Fibroblast of skin of right biceps (primary cell): ENCODE measurements at regions not wholly inside any gene's neighbourhood (a gene's known extent, or its start where the extent isn't known, plus 50 kb on each side); places are given as distances from the start of the nearest gene placed in this dataset.

Source experiments
- DNase-seq: peaks from one replicate; pipeline ENCODE4 v3.0.0-alpha.2; 2013

DNA sequence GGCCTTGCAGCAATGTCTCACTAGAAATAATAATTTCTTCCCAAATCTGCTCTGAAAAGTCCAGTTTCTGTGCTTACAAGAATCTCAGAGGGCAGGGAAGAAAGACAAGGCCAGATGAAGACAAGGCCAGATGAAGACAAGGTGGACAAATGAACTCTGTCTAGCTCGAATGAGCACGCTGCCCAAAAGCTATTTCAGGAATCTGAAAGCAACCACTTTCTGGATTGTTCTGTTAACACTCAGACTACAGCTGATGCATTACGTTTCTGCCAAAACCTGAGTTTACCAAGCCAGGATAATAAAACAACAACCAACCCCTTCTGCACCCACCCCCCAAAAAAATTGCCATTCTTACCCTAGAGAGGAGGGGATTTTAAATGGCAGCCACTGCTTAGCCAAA, 1073.6 kb downstream of the SORCS3 start:
- no peak for DNase-seq

DNA sequence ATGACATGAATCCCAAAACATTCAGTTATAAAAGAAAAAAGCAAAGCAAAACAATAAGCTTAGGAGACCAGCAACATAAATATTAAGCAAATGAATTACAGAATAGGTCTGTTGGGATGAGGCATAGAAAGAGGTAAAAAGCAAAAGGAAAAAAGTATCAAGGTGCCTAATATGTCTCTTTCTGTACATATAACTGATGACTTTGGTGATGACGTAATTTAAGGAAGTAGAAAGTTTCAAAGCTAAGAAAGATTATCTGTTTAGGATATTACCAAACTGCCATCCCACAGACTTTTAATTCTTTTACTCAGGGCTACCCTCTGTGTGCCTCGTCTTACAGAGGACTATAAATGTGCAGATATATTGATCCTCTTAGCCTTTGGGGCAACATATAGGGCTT, 1066.5 kb downstream of the SORCS3 start:
- no peak for DNase-seq

- no peak for DNase-seq
Observed at GRCh38 chr10:105706281-105707026, 1065.4 kb downstream of the SORCS3 start.

DNA sequence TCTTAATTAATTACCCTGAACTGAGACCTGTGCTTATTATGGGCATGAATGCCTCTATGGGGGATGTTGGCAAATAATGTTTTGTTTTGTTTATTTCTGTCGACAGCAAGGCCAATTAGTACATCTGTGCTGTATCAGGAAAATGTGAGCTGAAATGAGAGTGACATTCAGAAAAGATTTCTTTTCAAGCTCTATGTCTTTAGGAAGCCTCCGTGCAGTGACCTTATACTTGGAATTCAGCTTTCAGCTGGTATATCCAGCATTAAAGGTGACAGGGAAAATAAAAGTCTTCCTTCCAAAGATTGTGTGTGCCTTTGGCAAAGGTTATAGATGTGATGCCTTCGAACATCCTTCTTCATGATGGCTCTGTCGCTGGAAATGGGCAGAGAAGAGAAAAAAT, 1061.1 kb downstream of the SORCS3 start:
- DNase-seq: no peak

GRCh38 chr10:105700218-105700617, 1059.1 kb downstream of the SORCS3 start:
- DNase-seq: no peak

DNA sequence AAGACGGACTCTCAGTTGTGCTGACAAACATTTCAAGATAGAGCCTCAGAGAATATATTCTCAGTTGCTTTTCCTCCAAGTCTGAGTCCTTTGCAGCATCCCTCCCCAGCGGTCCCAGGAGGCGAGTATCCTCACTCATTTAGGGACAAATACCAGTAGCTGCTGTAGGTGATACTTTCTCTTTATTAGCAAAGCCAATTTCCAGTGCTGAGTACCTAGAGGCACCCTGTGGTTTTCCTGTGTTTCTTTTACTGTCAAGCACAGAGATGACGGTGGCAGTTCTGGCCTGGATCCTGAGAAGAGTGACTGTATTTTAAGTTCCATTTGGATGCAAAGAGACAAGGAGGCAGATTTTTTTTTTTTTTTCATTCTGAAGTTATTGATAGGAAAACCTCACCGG, 1058.4 kb downstream of the SORCS3 start:
- DNase-seq: no peak

DNA sequence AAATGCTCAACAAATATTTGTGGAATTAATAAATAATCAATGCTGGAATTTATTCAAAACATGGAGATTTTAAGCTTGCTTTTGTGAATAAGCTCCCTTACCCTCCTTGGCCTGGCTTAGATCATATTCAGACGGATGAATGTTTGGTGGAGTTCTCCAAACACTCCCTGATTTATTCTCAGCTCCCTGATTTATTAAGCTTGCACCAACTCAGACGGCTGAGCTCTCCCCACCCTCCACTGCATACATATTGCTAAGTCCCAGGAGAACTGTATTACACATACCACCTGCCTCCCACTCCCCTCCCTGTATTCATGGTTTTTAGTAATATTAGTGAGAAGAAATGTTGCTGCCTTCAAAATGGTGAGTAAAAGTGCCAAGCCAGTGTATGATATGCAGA, 1057.5 kb downstream of the SORCS3 start:
- no peak for DNase-seq

DNA sequence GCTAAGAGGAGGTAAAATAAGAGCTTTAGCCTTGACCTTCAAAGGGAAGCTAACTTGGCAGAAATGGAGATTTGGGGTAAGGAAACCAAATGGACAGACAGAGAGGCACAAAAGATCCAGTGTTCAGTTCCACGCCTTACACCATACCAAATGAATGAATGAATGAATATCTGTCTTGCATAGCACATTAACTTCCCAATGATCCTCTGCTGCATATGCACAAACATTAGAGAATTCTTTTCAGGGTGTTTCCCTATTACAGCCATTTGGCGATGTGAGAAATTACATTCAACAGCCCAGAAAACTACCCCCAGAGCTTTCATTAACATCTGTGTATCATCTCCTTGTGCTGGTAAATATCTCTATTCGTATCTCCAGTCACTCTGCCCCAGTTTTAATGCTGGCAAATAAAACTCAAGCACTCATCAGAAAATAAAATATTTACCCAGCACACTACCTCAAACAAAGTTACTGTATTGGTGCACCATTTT, 1056.2 kb downstream of the SORCS3 start:
- no peak for DNase-seq

DNA sequence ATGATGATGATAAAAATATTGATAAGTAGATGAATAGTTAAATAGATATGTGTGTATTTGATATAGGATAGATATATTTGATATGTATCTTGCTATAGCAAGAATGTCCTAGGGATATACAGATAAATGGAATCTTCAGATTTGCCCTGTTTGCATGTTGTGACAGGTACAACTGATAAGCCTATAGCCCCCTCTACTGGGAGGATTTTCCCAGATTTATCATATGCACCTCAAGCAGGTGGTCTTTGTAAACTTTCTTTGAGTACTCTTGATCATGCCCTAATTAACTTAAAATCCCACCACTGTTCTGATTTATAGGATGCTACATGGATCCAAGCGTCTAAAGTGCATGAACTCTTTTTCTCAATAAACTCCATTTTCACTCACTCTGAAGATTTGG, 1050.7 kb downstream of the SORCS3 start:
- DNase-seq: peak; percentile 0

DNA sequence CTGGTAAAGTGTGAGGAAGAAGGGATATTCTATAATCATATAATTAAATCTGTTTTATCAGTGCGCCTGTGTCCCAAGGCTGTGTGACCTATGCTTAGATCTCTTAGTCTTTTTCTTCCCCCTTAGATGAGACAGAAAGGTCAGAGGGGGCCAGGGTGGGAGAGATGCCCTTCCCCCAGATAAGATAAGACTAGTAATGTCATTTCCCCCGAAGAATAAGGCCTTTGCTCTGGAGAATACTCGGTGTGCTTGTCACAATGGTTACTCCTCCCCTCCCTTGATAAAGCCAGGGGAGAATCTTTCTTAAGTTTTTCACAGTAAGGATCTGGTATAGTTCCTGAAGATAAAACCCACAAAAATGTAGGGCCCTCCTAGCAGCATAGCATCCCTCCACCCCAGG, 1041.8 kb downstream of the SORCS3 start:
- DNase-seq: no peak

DNA sequence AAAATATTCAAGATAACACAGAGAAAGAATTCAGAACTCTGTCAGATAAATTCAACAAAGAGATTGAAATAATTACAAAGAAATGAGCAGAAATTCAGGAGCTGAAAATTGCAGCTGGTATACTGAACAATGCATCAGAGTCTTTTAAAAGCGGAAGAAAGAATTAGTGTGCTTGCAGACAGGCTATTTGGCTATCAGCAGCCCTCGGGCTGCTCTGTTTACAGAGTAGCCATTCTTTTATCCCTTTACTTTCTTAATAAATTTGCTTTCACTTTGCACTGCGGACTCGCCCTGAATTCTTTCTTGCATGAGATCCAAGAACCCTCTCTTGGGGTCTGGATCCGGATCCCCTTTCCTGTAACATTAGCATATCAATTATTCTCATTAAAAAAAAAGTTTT, 1040.0 kb downstream of the SORCS3 start:
- no peak for DNase-seq

DNA sequence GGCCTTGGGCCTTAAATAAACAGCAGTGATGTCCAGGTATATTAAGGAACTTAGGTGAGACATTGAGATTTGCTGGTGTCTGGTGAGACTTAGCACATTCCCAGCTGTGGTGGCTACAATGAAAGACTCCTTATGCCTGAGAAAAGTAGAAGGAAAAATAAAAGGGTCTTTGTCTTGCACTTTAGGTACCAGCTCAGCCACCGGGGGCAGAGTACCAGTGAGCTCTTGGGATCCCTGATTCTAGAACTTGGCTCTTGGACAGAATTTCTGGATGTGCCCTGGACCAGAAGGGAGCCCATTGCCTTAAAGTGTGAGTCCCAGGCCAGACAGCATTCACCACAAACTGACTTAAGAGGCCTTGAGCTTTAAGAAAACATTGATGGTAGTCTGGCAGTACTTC, 1038.7 kb downstream of the SORCS3 start:
- no peak for DNase-seq

GRCh38 chr10:105675333-105675732, 1034.2 kb downstream of the SORCS3 start:
- no peak for DNase-seq

DNA sequence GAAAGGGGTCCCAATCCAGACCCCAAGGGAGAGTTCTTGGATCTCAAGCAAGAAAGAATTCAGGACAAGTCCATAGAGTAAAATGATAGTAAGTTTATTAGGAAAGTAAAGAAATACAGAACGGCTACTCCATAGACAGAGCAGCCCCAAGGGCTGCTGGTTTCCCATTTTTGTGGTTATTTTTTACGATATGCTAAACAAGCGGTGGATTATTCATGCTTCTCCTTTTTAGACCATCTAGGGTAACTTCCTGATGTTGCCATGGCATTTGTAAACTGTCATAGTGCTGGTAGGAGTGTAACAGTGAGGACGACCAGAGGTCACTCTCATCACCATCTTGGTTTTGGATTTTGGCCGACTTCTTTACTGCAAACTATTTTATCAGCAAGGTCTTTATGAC, 1033.4 kb downstream of the SORCS3 start:
- no peak for DNase-seq

DNA sequence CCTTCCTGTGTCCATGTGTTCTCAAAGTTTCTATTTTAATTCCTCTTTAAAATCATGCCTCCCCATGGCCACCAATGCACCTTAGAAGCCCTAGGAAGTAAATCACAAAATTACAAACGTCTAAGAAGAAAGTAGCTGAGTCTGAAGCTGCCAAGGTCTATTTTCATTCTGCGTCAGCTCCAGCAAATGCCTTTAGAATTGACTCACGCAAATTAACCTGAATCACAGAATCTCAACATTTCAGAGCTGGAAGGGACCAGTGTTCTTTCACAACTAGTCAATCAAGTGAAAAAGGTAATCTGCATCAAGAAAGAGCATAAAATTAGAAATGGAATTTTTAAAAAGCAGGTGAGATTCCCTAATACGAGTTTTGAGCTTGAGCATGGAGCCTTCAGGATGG, 1017.6 kb downstream of the SORCS3 start:
- no peak for DNase-seq

GRCh38 chr10:105656856-105657255, 1015.8 kb downstream of the SORCS3 start:
- no peak for DNase-seq

- no peak for DNase-seq
Observed at GRCh38 chr10:105650306-105650705, 1009.2 kb downstream of the SORCS3 start.

DNA sequence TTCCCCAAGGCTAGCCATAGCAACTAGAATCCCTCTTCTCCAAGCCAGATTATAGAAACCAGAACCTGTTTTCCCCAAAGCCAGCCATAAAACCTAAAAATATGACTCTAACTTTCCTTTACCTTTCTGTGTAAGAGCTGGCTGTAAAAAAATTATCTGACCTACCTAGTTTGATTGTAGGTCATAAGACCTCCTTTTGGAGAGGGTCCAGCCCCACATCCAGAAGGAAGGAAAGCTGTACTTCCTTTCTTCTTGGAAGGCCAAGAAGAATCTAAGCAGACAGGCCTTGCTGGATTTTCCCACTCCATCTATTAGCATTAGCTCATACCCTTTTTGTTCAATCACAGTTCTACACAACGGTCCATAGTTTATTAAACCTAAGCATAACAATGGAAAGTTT, 1006.3 kb downstream of the SORCS3 start:
- DNase-seq: no peak

DNA sequence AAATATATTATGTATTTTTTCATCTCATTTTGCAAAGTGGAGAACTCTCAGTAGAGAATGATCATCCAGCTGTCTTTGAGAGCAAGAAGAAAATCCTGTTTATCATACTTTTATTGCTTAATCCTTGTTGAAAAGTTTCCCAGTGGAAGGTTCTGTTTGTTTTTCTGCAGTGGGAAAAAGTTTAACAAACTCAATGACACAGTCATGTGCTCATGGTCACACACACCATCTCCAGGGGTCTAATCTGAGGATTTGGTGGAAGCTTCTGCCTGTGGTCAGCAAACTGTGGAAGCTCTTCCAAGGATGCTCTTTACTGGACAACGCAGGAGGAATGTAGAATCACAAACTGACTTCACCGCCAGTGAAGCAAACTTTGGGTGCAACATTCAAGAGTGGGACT, 1003.9 kb downstream of the SORCS3 start:
- DNase-seq: no peak

DNA sequence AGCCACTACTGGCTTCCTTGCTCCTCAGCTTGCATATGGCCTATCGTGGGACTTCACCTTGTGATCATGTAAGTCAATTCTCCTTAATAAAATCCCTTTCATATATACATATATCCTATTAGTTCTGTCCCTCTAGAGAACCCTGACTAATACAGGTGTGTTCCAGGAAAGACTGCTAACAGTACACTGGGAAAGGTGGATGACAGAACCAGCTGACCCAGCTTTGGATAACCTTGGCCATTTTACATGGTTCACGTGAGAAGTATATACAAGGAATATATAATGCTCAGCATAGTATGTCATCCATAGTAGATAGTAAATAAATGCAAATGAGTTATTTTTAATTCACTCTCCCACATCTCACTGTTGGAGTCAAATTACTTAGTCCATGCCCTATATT, 1003.5 kb downstream of the SORCS3 start:
- no peak for DNase-seq

- DNase-seq: no peak
Observed at GRCh38 chr10:105644091-105644490, 1003.0 kb downstream of the SORCS3 start.

DNA sequence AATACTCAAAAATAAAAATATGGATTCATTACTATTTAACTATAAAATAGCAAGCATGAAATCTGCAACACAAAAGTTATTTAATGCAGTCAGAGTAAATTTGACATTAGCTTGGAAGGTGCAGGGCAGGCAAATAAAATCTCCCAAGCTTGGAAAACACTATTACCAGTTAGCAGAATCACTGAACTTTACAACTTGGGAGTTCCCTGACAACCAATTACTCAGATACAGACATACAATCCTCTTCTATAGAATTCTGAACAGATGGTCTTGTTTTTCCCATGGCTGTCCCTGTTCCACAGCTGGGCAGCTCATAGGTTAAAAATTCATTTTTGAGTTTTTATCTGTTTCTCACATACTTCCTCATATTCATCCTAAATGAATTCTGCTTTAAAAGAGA, 1002.6 kb downstream of the SORCS3 start:
- no peak for DNase-seq

DNA sequence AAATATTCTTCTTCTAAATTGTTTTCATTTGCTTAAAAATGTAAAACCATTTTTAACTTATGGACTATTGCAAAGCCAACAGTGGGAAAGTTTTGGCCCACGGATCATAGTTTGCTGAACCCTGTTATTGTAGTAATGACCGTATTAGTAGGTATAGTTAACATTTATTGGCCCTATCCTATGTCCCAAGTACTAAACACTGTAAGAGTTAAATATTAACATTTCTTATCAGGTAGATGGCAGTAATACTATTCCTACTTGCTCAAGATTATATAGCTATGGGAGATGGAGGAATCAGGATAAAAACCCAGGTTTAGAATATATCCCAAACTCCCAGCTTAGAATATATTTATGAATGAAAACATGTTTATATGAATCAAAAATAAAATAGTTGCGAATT, 993.2 kb downstream of the SORCS3 start:
- DNase-seq: no peak

DNA sequence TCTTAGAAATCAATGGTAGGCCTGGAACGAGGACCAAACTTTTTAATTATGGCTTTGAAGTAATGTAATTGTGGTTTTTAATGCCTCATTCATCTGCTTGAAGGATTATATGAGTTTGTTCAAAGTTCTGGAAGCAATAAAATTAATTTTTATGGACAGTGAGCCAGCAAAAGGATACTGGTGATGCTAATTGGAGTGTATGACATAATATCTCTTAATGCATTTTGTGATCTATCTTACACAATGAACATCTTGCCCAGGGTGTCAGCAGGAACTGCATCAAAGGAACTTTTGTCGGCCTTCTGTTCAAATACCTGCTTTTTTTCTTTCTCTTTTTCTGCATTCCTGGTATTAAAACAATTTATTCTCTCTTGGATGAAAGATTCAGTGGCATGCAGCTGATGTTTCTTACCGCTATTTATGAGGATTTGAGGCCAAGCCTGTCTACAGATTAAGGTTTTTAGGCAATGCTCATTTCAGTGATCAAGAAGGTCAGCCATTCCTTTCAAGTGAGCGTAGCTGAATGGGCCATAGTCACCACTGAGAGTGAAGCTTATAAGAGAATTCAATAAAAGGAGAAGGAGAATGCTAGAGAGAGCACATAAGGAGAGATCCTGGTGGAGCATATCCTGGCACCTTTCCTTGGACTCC, 974.8 kb downstream of the SORCS3 start:
- DNase-seq: no peak
